SK-N-MC (cell line): ENCODE measurements at regions not wholly inside any gene's neighbourhood (a gene's known extent, or its start where the extent isn't known, plus 50 kb on each side); places are given as distances from the start of the nearest gene placed in this dataset.

Experiments
- EZH2 ChIP-seq: fragments of 200-600 bp; sonication (generic); IDR thresholded peaks from one replicate; pipeline ENCODE4 v1.6.1; 2017; ENCODE audit warnings: antibody characterized with exemption
- POLR2AphosphoS5 ChIP-seq: IDR thresholded peaks from 2 replicates; pipeline ENCODE4 v1.6.1; 2012; ENCODE audit warnings: mild to moderate bottlenecking, low read depth, low read length, borderline replicate concordance

DNA sequence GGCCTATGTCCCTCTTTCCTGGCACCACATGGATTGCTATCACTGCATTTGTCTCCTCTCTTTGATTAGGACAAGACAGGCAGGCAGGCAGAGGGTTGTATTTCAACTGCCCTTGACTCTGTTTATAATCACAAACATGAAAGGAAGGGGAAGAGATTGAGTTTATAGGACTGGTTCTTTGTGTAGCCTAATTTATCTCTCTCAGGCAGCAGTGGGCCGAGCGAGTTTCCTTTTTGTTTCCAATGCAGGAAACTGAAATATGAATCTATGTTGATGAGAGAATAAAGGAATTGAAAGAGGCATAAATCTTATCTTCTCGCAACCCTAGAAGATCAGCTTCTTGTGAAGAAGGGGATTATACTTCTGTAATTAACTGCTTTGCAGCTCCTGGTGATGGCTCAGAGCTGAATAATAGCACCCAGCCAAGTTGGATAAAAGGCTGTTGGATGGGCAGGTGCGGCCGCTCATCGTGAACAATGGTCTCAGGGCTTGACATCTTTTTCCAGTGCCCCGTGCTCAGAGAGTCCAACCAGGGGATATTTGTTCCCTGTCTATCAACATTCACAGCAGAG, 80.6 kb upstream of the SYT13 start:
- TF ChIP-seq POLR2AphosphoS5 (no peak), EZH2 (no peak)
